HS-5 (cell line): ENCODE measurements at regions not wholly inside any gene's neighbourhood (a gene's known extent, or its start where the extent isn't known, plus 50 kb on each side); places are given as distances from the start of the nearest gene placed in this dataset.

Experiments
- DNase-seq: peaks from one replicate; pipeline ENCODE4 v3.0.0-alpha.2; 2012; ENCODE audit warnings: low read depth

- DNase-seq, result no peak
These were observed 62.6 kb downstream of the MIS18A start for GRCh38 chr21:32216293-32216692.

- DNase-seq, result no peak
These were observed 63.6 kb downstream of the MIS18A start for GRCh38 chr21:32215306-32215685.

GRCh38 chr21:32214654-32215305 lies 64.1 kb downstream of the MIS18A start:
- DNase-seq, result no peak

GRCh38 chr21:32212116-32212515 lies 66.7 kb downstream of the MIS18A start:
- DNase-seq, result no peak

- DNase-seq, result no peak
These were observed 67.5 kb downstream of the MIS18A start for GRCh38 chr21:32211306-32211705.

GRCh38 chr21:32209580-32209979 lies 69.3 kb downstream of the MIS18A start:
- no peak for DNase-seq

GRCh38 chr21:32207406-32207716 lies 71.5 kb downstream of the MIS18A start:
- no peak for DNase-seq

GRCh38 chr21:32206631-32207405 lies 72.0 kb downstream of the MIS18A start:
- no peak for DNase-seq

GRCh38 chr21:32203877-32204480 lies 74.9 kb downstream of the MIS18A start:
- DNase-seq, result no peak

GRCh38 chr21:32200029-32200428 lies 78.8 kb downstream of the MIS18A start:
- no peak for DNase-seq

GRCh38 chr21:32198384-32198783 lies 80.5 kb downstream of the MIS18A start:
- no peak for DNase-seq

GRCh38 chr21:32197896-32198295 lies 81.0 kb downstream of the MIS18A start:
- DNase-seq, result no peak

GRCh38 chr21:32196001-32196400 lies 82.8 kb downstream of the MIS18A start:
- no peak for DNase-seq

GRCh38 chr21:32193098-32193465 lies 85.8 kb downstream of the MIS18A start:
- no peak for DNase-seq

GRCh38 chr21:32192291-32193097 lies 86.4 kb downstream of the MIS18A start:
- DNase-seq, result no peak

GRCh38 chr21:32190493-32191144 lies 88.2 kb downstream of the MIS18A start:
- DNase-seq, result no peak

GRCh38 chr21:32189688-32190483 lies 89.0 kb downstream of the MIS18A start:
- DNase-seq, result no peak

GRCh38 chr21:32186804-32187203 lies 92.0 kb downstream of the MIS18A start:
- DNase-seq, result no peak

- DNase-seq, result no peak
These were observed 93.1 kb downstream of the MIS18A start for GRCh38 chr21:32185726-32186125.

- DNase-seq, result no peak
These were observed 93.7 kb downstream of the MIS18A start for GRCh38 chr21:32185103-32185502.

- DNase-seq, result no peak
These were observed 94.4 kb downstream of the MIS18A start for GRCh38 chr21:32184485-32184884.
